ENCODE measurements at regions not wholly inside any gene's neighbourhood (a gene's known extent, or its start where the extent isn't known, plus 50 kb on each side); places are given as distances from the start of the nearest gene placed in this dataset.
"Not testable (repeated sequence)": the region's sequence is repeated elsewhere in the genome, so short reads cannot be mapped to it uniquely, and the experiment has no call there.

DNA sequence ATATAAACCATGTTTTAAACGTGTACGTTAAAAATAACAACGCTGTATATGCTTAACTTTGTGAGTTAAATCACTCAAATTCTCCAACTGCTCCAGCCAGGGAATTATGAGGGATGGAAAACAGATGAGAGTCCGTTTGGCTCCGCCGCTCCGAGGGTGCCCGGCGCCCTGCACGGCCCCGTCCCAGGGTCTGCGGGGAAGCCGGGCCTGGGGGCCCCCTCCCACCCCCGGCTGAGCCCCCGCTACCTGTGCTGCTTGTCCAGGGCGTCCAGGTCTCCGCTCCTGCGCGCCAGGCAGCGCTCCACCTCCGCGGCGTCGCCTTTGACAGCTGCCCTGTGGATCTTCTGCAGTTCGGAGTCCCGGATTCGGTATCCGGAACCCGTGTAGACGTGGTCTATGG is 415.5 kb downstream of the FOXD4L4 start:
- POLR2A ChIA-PET; ATAC-seq; CTCF ChIA-PET; H3K4me3 Mint-ChIP-seq; H3K4me1 Mint-ChIP-seq; H3K27me3 Mint-ChIP-seq (ENCODE audit: low read depth); DNase-seq (ENCODE audit: low spot score); H3K36me3 Mint-ChIP-seq; H3K27ac Mint-ChIP-seq; H3K9me3 Mint-ChIP-seq: not testable (repeated sequence)

DNA sequence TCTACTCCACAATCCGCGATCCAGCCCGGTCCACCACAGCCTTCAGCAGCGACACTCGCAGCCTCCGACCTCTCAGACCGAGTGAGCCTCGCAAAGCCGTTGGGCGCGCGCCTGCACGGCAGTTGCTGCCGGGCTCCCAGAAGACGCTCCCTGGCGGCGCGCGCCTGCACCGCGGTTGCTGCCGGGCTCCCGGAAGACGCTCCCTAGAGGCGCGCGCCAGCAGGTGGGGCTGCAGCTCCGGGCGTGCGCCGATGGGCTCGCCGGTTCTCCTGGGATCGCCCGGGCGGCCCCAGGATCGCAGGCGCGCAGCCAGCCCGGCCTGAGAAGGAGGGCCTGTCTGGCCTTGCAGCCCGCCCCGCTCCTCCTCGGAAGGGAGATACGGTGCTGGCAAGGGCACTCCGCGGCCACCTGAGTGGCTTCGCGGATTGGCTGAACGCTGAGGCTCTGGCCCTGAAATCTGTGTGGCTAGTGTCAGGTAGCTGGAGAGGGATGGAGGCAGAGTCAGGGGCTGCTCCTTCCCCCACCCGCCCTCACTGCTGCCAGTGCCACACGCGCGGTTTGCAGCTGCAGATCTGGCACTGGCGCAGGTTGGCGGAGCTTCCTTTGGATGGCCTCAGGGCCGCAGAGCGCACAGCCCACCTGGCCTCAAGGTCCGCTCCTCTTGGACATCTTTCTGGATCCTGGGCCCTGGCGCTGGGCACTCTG is 416.2 kb downstream of the FOXD4L4 start:
- ATAC-seq (peak; percentile 100), DNase-seq (ENCODE audit: low spot score) (peak; percentile 64)
- H3K36me3 Mint-ChIP-seq; H3K27ac Mint-ChIP-seq; H3K4me1 Mint-ChIP-seq; H3K4me3 Mint-ChIP-seq; H3K9me3 Mint-ChIP-seq; POLR2A ChIA-PET; CTCF ChIA-PET; H3K27me3 Mint-ChIP-seq (ENCODE audit: low read depth): not testable (repeated sequence)

DNA sequence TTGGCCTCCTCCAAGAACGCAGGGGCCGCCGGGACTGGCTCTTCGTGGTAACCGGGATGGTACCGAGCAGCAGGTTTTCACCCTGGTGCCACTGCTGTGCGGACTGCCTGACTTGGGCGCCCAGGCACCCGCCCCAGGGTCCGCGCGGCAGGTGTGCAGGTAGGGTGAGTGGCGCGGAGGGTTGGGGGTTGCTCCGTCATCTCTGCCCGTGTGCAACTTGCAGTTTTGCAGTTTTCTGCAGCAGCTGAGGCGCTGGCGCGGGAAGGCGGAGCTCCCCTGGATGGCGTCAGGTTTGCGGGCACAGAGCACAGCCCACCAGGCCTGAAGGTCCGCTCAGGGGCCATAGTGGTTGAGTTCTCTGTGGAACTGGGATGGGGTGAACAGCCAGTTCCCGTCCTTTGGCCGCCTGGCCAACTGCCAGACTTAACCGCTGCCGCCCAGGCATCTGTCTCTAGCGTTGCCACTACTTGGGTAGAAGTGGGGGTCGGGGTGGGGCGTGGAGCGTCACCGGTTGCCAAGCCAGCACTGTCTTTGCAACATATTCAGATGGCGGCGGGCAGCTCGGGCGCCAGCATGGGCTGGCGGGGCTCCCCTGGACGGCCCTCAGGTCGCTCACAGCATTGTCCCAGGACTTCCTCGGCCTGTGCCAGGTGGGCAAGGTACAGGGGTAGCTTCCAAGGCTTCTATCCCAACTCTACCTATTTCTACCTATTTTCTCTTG is 417.2 kb downstream of the FOXD4L4 start:
- ATAC-seq; H3K9me3 Mint-ChIP-seq; H3K27ac Mint-ChIP-seq; H3K36me3 Mint-ChIP-seq; H3K27me3 Mint-ChIP-seq (ENCODE audit: low read depth); CTCF ChIA-PET; POLR2A ChIA-PET; H3K4me1 Mint-ChIP-seq: not testable (repeated sequence)
- peak; percentile 16 for DNase-seq (ENCODE audit: low spot score)
- peak overlapping the region; percentile 47 for H3K4me3 Mint-ChIP-seq

DNA sequence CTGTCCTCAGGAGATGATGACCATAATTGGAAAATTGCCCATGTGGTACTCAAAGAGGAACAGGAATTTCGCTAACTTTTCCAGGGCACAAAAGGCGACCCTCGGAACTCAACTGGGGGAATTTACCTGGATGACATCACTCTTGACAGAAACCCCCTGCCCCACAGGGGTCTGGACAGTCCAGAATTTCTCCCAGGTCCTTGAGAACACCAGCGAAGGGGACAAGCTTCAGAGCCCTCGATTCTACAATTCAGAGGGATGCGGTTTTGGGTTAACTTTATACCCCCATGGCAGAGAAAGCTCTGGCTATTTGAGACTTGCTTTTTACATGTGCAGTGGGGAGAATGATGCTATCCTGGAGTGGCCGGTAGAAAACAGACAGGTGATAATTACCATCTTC is 445.4 kb downstream of the FOXD4L4 start:
- H3K27ac Mint-ChIP-seq, POLR2A ChIA-PET, H3K36me3 Mint-ChIP-seq: not testable (repeated sequence)

DNA sequence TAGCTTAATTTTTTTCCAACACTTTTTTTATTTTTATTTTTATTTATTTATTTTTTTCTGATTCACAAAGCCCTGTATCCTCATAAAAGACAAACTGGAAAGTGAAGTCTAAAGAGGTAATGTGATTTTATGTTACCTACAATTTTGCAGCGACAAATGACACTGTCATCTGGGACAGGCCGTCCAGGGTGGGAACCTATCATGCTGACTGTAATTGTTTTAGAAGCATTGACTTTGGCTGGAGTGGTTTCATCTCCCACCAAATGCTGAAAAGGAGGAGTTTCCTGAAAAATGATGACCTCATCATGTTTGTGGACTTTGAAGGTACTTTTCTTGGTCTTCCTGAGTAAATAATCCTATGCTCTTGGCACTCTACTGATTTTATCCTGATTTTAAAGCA is 446.7 kb downstream of the FOXD4L4 start:
- H3K36me3 Mint-ChIP-seq; H3K4me3 Mint-ChIP-seq; H3K27ac Mint-ChIP-seq; H3K27me3 Mint-ChIP-seq (ENCODE audit: low read depth); ATAC-seq; CTCF ChIA-PET; H3K9me3 Mint-ChIP-seq; DNase-seq (ENCODE audit: low spot score); H3K4me1 Mint-ChIP-seq; POLR2A ChIA-PET: not testable (repeated sequence)

More for the DNA sequence above, 445.4 kb downstream of the FOXD4L4 start:
- H3K27me3 Mint-ChIP-seq (ENCODE audit: low read depth); H3K4me1 Mint-ChIP-seq; H3K9me3 Mint-ChIP-seq; DNase-seq (ENCODE audit: low spot score); ATAC-seq; CTCF ChIA-PET; H3K4me3 Mint-ChIP-seq: not testable (repeated sequence)

DNA sequence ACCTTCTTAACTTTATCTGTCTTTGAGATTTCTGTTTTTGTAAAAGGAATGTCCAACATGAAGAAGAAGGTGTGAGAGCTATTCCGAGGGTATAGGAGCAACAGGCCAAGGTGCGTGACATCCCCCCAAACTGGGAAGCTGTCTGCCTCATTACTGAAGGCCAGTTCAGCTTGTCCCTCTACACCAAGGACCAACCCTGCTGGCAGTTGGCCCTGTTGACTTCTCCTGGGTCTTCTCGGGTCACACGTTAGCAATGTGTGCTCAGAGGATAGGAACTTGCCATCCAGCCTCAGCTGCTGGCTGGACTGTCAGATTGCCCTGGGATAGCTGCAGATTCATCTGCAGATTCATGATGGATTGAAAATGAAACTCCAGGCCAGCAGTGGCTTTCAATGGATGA is 460.3 kb downstream of the FOXD4L4 start:
- Mint-ChIP-seq H3K4me1 (peaks cover 26% of the 10 kb centered on the region), H3K36me3 (peaks cover 17% of the 10 kb centered on the region), H3K9me3 (peaks cover 16% of the 10 kb centered on the region)
- H3K27me3 Mint-ChIP-seq (ENCODE audit: low read depth); CTCF ChIA-PET; ATAC-seq; H3K4me3 Mint-ChIP-seq; POLR2A ChIA-PET; H3K27ac Mint-ChIP-seq; DNase-seq (ENCODE audit: low spot score): not testable (repeated sequence)

DNA sequence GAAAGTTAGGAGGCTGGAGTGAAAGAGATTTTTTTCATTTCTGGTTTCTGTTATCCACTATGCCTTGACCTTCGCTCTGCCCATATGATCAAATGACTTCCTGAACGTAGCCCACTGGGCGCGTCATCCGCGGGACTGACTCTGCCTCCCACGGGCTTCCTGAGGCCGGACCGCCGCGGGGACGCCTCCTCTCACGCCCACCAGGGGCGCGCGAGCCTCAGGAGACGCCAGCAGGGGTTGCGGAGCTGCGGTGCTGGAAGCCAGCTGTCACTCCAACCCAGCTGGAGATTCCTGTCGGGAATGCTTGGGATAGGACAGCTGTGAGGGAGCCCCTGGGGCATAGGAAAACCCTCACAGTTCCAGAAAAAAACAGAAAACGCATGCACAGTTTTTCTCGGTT is 461.5 kb downstream of the FOXD4L4 start:
- POLR2A ChIA-PET; CTCF ChIA-PET; H3K27ac Mint-ChIP-seq; H3K27me3 Mint-ChIP-seq (ENCODE audit: low read depth): not testable (repeated sequence)
- H3K36me3 Mint-ChIP-seq: peaks cover 17% of the 10 kb centered on the region
- DNase-seq (ENCODE audit: low spot score): peak; percentile 76
- H3K4me3 Mint-ChIP-seq: 0 out of 2 replicates have a peak overlapping the region, but pooled peaks have one; percentile 20
- peaks cover 16% of the 10 kb centered on the region for H3K9me3 Mint-ChIP-seq
- ATAC-seq: peak; percentile 96
- peaks cover 26% of the 10 kb centered on the region for H3K4me1 Mint-ChIP-seq

DNA sequence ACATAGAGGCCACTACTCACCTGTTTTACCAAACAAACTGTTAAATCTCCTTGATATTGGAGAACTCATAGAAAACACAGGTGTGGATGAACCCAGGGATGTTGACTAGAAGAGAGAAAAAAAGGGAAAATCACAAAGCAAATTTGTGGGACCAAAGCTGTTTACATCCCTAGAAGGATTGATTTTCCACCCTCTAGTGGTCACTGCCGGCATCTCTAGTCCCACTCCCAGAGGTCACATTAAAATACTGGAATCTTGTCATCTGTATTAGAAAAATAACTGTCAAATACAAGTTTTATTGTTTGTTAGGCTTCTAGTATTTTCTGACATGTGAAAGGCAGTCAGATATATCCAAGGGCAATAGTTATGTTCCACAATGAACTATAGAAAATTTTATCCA is 469.7 kb downstream of the FOXD4L4 start:
- H3K9me3 Mint-ChIP-seq; DNase-seq (ENCODE audit: low spot score); CTCF ChIA-PET; H3K27ac Mint-ChIP-seq; H3K4me3 Mint-ChIP-seq; POLR2A ChIA-PET; H3K4me1 Mint-ChIP-seq; H3K27me3 Mint-ChIP-seq (ENCODE audit: low read depth); H3K36me3 Mint-ChIP-seq: not testable (repeated sequence)
- ATAC-seq: peak; percentile 78; the same call in 1 of the 2 replicates

DNA sequence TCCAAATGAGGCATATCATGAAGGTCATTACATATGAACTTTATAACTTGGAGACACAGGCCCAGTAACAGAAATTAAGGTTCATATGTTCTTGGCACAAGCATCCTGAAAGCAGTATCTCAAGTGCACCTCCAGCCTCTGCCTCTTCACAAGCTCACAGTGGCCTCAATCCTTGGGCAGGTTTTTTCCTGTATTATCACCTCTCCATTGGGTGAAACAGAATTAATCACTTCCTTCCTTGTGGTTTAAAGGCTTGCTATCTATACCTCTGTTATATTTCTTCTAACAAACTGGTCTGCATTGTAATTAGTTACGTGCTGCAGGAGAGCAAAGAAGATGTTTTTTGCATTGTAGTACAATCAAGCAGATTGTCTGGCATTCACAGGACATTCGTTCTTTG is 471.0 kb downstream of the FOXD4L4 start:
- H3K4me1 Mint-ChIP-seq; H3K4me3 Mint-ChIP-seq; H3K36me3 Mint-ChIP-seq; DNase-seq (ENCODE audit: low spot score); H3K9me3 Mint-ChIP-seq; ATAC-seq; CTCF ChIA-PET; H3K27me3 Mint-ChIP-seq (ENCODE audit: low read depth); H3K27ac Mint-ChIP-seq; POLR2A ChIA-PET: not testable (repeated sequence)

All from WTC11 (cell line).